B cell (primary cell): ENCODE measurements at regions not wholly inside any gene's neighbourhood (a gene's known extent, or its start where the extent isn't known, plus 50 kb on each side); places are given as distances from the start of the nearest gene placed in this dataset.

Experiments
- CTCF ChIP-seq: fragments of 200-600 bp; IDR thresholded peaks from one replicate; pipeline ENCODE4 v1.8.0; 2022; ENCODE audit warnings: antibody characterized with exemption, mild to moderate bottlenecking
- EZH2 ChIP-seq: IDR thresholded peaks from 2 replicates; pipeline ENCODE4 v1.6.1; 2012; ENCODE audit warnings: borderline replicate concordance, low read depth, mild to moderate bottlenecking, moderate library complexity, low read length; ENCODE audit not compliant: insufficient read depth, poor library complexity, severe bottlenecking

DNA sequence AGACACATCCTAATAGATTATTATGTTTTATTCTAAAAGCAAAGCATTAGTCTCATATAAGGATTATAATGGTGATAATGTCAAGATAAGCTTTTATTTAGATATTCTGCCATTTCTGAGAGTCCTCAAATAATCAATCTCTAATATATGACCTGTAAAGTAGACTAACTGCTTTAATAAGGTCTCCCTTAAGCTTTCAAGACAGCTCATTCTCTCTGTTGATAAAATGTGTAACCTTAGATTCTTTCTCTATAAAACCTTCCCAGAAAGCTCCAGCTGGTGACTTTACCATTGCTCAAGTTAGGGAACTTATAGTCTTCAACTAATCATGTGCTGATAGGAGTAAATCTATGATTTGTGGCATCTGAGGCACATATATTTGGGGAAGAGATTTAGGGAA lies 457.8 kb downstream of the MEI4 start:
- TF ChIP-seq CTCF (no peak), EZH2 (no peak)
